Left lung (tissue), 4 donors: ENCODE measurements at regions not wholly inside any gene's neighbourhood (a gene's known extent, or its start where the extent isn't known, plus 50 kb on each side); places are given as distances from the start of the nearest gene placed in this dataset.

Source experiments
- ATAC-seq: fragments of 200-7000 bp; cut with Tn5 transposase; one replicate; pipeline ENCODE4 v1.9.1; 2020; ENCODE audit warnings: moderate library complexity
- DNase-seq, 4 donors: peaks; one replicate each; pipeline ENCODE4 v3.0.0-alpha.2; 2013 to 2020
- H3K27ac ChIP-seq, 2 donors: fragments of 200-600 bp; sonication (generic) in 1 of 2; one replicate each; pipeline versions ENCODE4 v1.5.0 to v1.8.0; 2020 to 2021
- H3K27me3 ChIP-seq, 2 donors: fragments of 200-600 bp; sonication (generic) in 1 of 2; one replicate each; pipeline versions ENCODE4 v1.5.0 to v1.8.0; 2020 to 2021
- H3K36me3 ChIP-seq, 2 donors: fragments of 200-600 bp; sonication (generic) in 1 of 2; one replicate each; pipeline versions ENCODE4 v1.5.0 to v1.8.0; 2020 to 2021
- H3K4me1 ChIP-seq, 2 donors: fragments of 200-600 bp; one replicate each; pipeline ENCODE4 v1.8.0; 2021
- H3K4me3 ChIP-seq, 2 donors: fragments of 200-600 bp; sonication (generic) in 1 of 2; one replicate each; pipeline versions ENCODE4 v1.5.0 to v1.8.0; 2020 to 2021; ENCODE audit warnings: mild to moderate bottlenecking in 1 of 2
- H3K9me3 ChIP-seq, 2 donors: fragments of 200-600 bp; sonication (generic) in 1 of 2; one replicate each; pipeline versions ENCODE4 v1.5.0 to v1.8.0; 2020 to 2021
- CTCF ChIP-seq, 2 donors: fragments of 200-600 bp; sonication (generic) in 1 of 2; IDR thresholded peaks; one replicate each; pipeline versions ENCODE4 v1.5.0 to v1.8.0; 2021; ENCODE audit warnings: antibody characterized with exemption in 2 of 2
- intact Hi-C, 2 donors: fragments of 100-400 bp; cut with DNase I; formaldehyde crosslinking; loops; one replicate each; pipeline versions ENCODE4 v1.11.2 to v1.14.2; 2022
- donor health status: DM: no; HTN: yes; CAD: no.
- donor health status: DM: no; HTN: no; CAD: no.

- Histone ChIP-seq H3K4me1 (no peaks in the 10 kb centered on the region), H3K27me3 (no peaks in the 10 kb centered on the region), H3K36me3 (no peaks in the 10 kb centered on the region), H3K9me3 (no peaks in the 10 kb centered on the region), H3K27ac (no peak overlapping the region), H3K4me3 (no peak overlapping the region)
- DNase-seq (no peak), ATAC-seq (no peak)
- TF ChIP-seq CTCF (IDR thresholded peaks at IDR 0.05) = no peak
- intact Hi-C loops = no loop called here
Measured at GRCh38 chr1:57957576-57957975, 533.7 kb upstream of the DAB1 start.

GRCh38 chr1:57951390-57951789 is 527.5 kb upstream of the DAB1 start:
- Histone ChIP-seq H3K4me3 (no peak overlapping the region), H3K36me3 (no peaks in the 10 kb centered on the region), H3K9me3 (no peaks in the 10 kb centered on the region), H3K27ac (no peak overlapping the region), H3K27me3 (no peaks in the 10 kb centered on the region), H3K4me1 (no peaks in the 10 kb centered on the region)
- intact Hi-C loops = no loop called here
- ATAC-seq = no peak
- DNase-seq = no peak
- TF ChIP-seq CTCF (IDR thresholded peaks at IDR 0.05) = no peak

GRCh38 chr1:57949168-57949567 is 525.3 kb upstream of the DAB1 start:
- Histone ChIP-seq H3K4me3 (no peak overlapping the region), H3K4me1 (no peaks in the 10 kb centered on the region), H3K27me3 (no peaks in the 10 kb centered on the region), H3K27ac (no peak overlapping the region), H3K36me3 (no peaks in the 10 kb centered on the region), H3K9me3 (no peaks in the 10 kb centered on the region)
- ATAC-seq = no peak
- TF ChIP-seq CTCF (IDR thresholded peaks at IDR 0.05) = no peak
- DNase-seq = no peak
- intact Hi-C loops = no loop called here

- Histone ChIP-seq H3K4me1 (no peaks in the 10 kb centered on the region), H3K27me3 (no peaks in the 10 kb centered on the region), H3K4me3 (no peak overlapping the region), H3K27ac (no peak overlapping the region), H3K9me3 (peaks cover 0 to 1% of the 10 kb centered on the region in 2 donors), H3K36me3 (no peaks in the 10 kb centered on the region)
- DNase-seq (no peak), ATAC-seq (no peak)
- intact Hi-C loops = no loop called here
- no peak for TF ChIP-seq CTCF (IDR thresholded peaks at IDR 0.05)
Measured at GRCh38 chr1:57947471-57947870, 523.6 kb upstream of the DAB1 start.

- DNase-seq (no peak), ATAC-seq (no peak)
- TF ChIP-seq CTCF (IDR thresholded peaks at IDR 0.05) = no peak
- Histone ChIP-seq H3K27ac (no peak overlapping the region), H3K27me3 (no peaks in the 10 kb centered on the region), H3K4me1 (no peaks in the 10 kb centered on the region), H3K36me3 (no peaks in the 10 kb centered on the region), H3K4me3 (no peak overlapping the region), H3K9me3 (peaks cover 0 to 4% of the 10 kb centered on the region in 2 donors)
- intact Hi-C loops = no loop called here
Measured at GRCh38 chr1:57945045-57945444, 521.2 kb upstream of the DAB1 start.
